Non-pigmented ciliary epithelial cell (primary cell): ENCODE measurements at regions not wholly inside any gene's neighbourhood (a gene's known extent, or its start where the extent isn't known, plus 50 kb on each side); places are given as distances from the start of the nearest gene placed in this dataset.
"Not testable (repeated sequence)": the region's sequence is repeated elsewhere in the genome, so short reads cannot be mapped to it uniquely, and the experiment has no call there.

ENCODE experiments used
- DNase-seq: peaks from one replicate; pipeline ENCODE4 v3.0.0-alpha.2; 2010; ENCODE audit warnings: low read depth

DNA sequence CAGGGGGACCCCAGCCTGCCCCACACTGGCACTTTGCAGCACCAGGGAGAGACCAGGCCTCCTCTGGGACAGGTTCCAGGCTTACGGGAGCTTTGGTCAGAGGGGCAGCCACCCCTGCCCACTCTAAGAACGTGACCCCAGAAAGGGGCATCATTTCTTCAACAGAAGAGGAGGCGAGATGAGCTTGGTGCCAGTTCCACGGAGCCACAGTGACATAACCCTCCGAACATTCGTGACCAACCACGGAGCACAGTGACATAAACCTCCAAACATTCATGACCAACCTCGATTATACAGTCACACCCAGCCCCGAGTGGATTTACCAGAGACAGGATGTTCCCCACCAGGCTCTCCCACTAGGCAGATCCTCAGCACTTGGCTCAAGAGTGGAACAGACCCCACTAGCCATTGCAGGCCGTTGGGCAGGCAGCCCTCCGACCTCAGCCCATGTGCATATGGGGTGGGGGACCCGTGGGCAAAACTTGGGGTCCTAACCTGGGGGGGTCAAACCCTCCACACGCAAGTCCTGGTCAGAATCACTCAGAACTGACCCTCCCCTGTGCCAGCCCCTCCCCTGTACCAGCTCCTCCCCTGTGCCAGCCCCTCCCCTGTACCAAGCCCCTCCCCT is 112.9 kb downstream of the METRNL start:
- no peak for DNase-seq

DNA sequence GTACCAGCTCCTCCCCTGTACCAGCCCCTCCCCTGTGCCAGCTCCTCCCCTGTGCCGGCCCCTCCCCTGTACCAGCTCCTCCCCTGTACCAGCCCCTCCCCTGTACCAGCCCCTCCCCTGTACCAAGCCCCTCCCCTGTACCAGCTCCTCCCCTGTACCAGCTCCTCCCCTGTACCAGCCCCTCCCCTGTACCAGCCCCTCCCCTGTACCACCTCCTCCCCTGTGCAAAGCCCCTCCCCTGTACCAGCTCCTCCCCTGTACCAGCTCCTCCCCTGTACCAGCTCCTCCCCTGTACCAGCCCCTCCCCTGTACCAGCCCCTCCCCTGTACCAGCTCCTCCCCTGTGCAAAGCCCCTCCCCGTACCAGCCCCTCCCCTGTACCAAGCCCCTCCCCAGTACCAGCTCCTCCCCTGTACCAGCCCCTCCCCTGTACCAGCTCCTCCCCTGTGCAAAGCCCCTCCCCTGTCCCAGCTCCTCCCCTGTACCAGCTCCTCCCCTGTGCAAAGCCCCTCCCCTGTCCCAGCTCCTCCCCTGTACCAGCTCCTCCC is 113.5 kb downstream of the METRNL start:
- not testable (repeated sequence) for DNase-seq

DNA sequence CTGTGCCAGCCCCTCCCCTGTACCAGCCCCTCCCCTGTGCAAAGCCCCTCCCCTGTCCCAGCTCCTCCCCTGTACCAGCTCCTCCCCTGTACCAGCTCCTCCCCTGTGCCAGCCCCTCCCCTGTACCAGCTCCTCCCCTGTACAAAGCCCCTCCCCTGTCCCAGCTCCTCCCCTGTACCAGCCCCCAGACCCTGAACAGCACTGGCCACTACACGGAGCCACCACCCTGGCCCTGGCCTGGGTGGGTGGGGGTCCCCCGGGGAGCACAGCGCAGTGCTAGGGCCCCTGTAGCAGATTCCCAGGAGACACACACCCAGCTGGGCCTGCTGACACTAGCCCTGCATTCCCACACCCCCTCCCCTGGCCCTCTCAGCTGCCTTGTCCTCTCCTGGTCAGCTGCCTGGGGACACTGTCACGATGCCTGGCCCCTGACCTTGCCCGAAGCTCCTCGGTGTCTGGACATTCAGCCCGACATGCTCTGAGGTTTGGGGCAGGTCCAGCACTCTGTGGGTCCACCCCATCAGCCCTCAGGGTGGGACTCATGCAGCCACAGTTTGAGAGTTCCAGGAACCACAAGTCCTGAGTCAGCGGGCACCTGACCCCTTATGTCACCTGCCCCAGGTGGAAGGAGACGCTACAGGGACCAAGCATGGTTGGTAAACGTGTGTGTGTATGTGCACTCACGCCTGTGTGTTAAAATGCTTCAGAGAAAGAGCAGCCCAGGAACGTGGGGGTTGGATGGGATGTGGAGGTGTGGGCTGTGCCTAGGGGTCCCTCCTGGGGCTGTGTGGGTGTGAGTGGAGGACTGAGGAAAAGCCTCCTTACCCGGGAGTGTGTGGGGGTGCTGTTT is 114.2 kb downstream of the METRNL start:
- DNase-seq, result no peak

DNA sequence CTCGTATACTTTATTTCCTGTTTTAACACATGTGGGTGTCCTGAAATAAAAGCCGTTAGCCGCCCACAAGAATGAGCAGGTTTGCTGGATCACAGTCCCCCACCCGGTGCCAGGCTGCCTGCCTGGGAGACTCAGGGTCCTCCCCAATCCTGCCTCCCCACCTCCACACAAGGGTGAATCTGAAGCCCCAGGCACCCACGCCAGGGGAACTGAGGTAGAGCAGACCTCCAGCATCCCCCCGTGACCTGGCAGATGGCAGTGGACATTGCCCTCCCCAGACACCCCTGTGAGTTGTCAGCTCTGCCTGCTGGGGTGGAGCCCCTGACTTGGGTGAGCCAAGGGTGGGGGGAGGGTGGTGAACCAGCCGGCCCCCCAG is 114.8 kb downstream of the METRNL start:
- DNase-seq, result no peak

DNA sequence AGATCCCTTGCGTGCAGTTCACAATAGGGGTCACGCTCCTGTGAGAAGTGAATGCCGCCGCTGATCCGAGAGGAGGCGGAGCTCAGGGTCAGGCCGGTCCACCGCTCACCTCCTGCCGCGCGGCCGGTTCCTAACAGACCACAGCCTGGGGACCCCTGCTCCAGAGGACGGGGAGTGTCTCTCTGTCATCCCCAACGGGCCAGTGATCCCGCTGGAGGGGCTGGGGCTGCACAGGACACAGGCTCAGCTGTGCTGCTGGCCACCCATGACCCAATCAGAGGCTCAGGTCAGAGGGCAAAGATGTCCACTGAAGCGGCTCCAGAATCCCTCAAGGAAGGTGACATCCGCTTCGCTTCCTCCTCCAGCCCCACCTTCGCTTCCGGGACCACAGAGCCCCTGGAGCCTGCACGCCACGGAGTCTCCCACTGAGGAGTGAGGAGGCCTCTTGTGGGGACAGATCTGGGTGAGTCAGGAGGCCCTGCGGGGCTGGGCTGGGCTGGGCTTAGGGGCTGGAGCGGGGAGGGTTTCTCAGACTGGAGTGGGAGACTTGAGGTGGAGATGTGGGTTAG is 115.4 kb downstream of the METRNL start:
- no peak for DNase-seq

DNA sequence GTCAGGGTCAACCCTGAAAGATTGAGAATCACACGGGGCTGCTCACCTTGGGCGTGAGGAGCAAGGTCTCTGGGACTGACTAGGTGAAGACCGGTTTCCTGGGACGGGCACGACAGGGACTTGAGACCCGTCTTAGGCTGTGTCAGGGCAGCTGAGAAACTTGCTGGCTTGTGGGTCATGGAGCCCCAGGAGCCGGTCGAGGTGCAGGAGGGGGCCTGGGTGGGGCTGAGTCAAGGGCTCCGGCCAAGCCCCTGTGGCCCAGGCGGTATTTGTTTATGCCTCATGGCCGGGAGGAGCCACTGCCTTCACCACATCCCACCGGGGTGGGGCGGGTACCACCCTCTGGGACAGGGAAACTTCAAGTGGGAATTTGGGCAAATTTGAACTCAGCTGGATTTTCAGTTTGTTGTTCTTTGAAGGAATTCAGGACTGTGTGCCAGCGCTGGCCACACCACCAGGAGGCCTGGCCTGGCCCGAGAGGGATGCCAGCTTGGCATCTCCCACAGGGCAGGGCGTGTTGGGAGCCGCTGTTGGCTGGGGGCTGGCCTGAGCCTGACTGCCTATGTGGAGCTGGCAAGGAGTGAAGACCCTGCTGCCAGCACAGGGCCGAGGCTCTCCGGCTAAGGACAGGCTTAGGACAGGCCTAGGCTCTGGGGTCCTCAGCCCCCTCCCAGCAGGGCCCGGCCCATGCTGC is 116.1 kb downstream of the METRNL start:
- no peak for DNase-seq

- no peak for DNase-seq
Observed at GRCh38 chr17:83196024-83196365, 116.6 kb downstream of the METRNL start.

DNA sequence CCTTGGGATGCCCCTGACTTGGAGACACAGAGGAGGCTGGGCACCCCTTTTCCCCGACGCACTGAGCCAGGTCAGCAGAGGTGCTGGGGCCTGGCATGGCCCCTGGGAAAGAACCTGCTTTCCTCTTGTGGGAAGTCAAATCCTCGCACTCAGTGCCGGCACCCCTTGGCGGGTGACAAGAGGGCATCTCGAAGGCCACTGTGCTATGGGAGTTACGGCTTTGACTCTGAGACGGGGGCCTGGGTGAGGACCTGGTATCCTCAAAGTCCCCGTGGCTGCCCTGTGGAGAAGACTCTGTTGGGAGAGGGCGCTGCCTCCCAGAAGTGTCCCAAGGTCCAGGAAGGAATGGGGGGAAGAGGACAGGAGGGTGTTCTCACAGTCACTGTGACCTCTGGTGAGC is 117.0 kb downstream of the METRNL start:
- no peak for DNase-seq

DNA sequence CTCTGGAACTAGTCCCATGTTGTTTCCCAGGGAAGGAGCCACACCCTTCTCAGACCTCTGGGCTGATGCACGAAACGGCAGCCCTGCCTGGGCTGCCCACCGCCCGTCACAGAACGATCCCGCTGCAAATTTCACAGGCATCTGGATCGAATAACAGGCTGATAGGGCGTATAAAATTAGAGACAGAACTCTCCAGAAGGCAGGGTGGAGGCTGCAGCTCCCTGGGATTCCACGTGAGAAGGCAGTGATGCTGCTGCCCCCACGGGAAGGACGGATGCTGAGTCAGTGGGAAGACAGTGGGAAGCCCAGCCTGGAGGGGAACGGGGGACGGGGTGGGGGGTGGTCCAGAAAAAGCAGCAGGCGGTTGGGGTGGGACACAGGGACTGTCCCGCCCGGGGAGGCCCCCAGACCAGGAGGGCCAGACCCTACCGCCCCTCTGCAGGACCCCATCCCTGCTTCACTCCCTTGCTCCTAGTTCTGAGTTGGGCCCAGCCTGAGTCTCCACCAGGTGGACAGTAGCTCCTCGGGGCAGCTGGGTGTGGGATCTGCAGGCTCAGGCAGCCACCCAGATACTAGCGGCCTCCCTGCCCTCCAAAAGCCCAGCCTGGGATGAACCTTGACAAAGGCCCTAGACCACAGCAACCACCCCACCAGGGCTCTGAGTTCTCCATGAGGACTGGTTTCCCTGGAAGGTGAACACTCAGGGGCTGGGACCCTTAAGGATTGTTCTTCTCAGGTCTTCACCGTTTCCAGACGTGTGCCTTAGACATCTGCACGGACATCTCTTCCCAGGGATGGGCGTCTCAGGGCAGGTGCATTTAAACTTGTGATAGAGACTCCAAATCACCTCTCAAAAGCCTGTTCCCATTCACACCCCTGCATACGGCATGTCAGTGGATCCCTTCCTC is 117.8 kb downstream of the METRNL start:
- no peak for DNase-seq

GRCh38 chr17:83198366-83199341 is 119.2 kb downstream of the METRNL start:
- DNase-seq, result no peak

DNA sequence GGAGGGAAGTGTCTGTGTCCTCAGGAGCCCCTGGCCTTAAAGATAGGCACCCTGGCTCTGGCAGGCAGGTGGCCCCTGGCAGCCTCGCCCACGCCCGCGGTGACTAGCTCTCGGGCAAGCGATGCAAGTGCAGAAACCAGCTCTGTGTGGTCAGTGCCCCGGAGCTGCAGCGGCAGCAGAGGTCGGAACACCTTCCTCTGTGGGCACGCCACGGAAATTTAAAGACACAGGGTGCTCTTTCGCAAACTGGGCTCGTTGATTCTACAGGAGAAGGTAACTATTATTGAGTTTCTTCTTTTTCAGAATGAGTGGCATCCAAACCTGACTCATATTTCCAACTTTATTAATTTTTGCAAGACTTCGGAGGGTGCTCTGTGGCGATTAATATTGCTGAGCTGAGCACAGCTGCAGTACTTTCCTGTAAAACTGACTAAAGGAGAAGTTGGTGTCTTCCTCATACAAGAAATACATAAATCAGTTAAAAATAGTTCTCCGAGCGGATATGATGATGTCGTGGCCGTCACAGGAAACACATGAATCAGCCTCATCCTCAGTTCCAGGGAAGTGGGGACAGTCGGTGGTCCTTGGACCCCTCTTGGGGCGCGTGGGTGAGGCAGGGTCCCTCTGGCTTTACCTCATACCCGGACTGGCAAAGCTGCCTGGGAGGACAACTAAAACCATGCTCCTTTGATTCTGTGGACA is 120.2 kb downstream of the METRNL start:
- no peak for DNase-seq

- no peak for DNase-seq
Observed at GRCh38 chr17:83200231-83200699, 120.9 kb downstream of the METRNL start.

GRCh38 chr17:83200751-83201150 is 121.3 kb downstream of the METRNL start:
- no peak for DNase-seq

DNA sequence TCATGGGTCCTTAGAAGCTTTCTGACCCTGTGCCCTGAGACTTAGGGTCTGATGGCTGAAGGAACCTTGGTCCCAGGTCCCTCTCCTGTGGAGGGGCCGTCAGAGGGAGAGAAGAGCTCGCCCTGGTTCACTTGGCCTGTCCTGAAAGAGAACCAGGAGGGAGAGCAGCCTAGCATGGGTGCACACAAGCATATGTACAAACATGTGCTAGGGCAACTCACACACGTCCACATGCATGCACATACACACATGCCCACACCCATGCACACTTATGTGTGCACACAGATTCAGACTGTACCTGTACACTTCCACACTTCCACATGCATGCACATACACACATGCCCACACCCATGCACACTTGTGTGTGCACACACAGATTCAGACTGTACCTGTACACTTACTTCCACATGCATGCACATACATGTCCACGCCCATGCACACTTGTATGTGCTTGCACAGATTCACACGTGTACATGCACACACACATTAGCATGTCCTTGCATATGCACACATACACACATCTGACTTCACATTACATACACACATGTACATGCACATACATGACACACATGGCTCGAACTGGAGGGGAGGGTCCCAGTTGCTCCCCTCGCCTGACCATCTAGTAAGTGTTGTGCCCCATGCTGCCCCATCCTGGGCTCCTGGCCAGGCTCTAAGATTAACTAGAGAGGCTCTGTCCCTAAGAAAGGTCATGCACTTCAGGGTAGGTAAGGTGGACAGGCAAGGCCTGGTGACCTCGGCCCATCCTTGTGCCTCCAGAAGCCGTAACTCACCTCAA is 122.0 kb downstream of the METRNL start:
- DNase-seq, result no peak

GRCh38 chr17:83202002-83203000 is 122.9 kb downstream of the METRNL start:
- DNase-seq, result no peak

DNA sequence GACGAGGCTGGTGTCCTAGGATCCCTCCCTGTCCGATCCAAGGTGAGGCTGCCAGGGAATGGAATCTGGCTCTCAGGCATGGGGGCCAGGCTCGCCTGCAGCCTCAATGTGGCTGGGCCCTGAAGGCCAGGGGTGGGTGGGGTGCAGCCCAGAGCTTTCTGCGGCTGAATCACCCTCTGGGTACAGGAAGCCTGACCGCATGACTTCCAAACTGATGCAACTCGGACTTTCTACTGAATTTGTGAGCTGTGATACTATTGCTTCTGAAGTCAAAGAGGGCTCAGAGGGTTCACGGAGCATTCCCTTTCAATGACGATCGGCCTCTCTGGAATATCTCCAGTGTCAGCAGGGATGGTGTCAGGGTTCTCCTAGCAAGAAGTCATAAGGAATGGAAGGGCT is 123.7 kb downstream of the METRNL start:
- DNase-seq, result peak; percentile 74

DNA sequence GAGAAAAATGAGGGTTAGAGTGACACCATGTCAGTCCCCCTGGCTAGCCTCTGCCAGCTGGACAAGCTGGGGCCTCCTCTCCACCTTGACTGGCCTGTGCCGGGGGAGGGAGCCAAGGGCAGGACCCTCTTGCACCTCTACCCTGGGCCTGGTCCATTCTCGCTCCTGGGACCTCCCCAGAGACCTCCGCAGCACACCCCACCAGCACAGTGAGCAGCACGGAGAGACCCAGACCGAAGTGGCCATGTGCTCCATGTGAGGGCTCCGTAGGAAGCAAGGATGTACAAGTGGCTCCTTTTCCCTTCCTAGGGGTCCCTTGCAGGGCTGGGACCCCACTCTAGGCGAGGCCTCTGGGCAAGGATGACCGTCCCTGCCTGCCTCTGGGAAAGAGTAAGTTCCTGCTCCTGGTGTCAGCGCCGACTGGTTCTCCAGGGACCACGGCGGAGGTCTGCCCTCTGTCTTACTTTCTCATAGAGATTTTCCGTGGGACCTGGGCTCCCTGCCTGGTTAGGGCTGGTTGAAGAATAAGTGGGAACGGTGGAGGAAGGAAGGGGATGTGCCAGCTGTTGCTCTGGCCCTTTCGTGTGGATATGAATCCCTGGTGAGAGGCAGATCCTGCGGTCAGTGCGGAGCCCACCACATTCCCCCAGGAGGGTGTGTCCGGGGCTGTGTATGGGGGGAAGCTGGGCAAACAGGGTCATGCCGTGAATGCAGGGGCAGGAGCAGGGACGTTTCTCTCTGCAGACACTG is 124.2 kb downstream of the METRNL start:
- DNase-seq, result no peak
